ENCODE measurements at regions not wholly inside any gene's neighbourhood (a gene's known extent, or its start where the extent isn't known, plus 50 kb on each side); places are given as distances from the start of the nearest gene placed in this dataset.

DNA sequence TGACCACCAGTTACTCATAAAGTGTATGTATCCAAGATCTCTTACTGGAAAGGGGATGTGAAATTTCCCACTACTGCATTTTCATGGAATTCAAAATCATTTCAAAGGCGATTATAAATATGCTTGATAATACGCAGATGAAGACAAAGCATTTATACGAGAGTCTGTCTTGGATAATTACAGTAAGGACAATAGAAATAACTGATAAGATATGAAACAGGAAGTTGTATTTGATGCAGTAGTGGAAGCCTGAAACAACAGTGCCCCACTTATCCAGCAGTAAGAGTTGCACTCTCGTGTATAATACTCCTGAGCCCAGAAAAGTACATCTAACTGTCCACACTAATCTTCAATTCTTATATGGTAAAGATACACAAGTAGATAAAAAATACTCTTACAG lies 188.7 kb upstream of the POU5F2 start:
- H3K9me3 ChIP-seq (ENCODE audit: low read length) = no peaks in the 10 kb centered on the region
- no peaks in the 10 kb centered on the region for H3K27me3 ChIP-seq (ENCODE audit: control insufficient read depth in 1 of 2, insufficient read depth in 2 of 2, low read length in 2 of 2)
- no peak for DNase-seq (ENCODE audit: low spot score)
- no TSS peak for BruUV-seq (replicated peaks)
- no peak for ATAC-seq
- in situ Hi-C loops (cut with HindIII; ENCODE audit: extremely low pct_ligation_motif_present, low pct_unique_long_range_greater_than_20kb) (no loop called here), intact Hi-C loops (cut with micrococcal nuclease; ENCODE audit: unreplicated experiment) (no loop called here)
- no peaks in the 10 kb centered on the region for H3K36me3 ChIP-seq (replicated peaks in 1 of 2; ENCODE audit: control insufficient read depth in 1 of 2, insufficient read depth in 2 of 2, low read length in 2 of 2)
- no peak overlapping the region for H3K9ac ChIP-seq (ENCODE audit: insufficient read depth, low read depth, low read length)
- H3K4me3 ChIP-seq (replicated peaks in 1 of 3; ENCODE audit: insufficient read depth in 1 of 3, low read depth in 2 of 3, low read length in 3 of 3) = no peak overlapping the region
- no peaks in the 10 kb centered on the region for H3K4me1 ChIP-seq (ENCODE audit: insufficient read depth, low read length)
- H3K79me2 ChIP-seq (ENCODE audit: insufficient read depth, low read length) = no peaks in the 10 kb centered on the region
- no peak overlapping the region for H3K4me2 ChIP-seq (ENCODE audit: low read depth, low read length)
- ChIA-PET CTCF (ENCODE audit: low intra/inter-chr PET ratio, low total read pairs) (no interaction called here), POLR2A (no interaction called here)
- TF ChIP-seq ZNF782 (CRISPR knock-in tag; IDR thresholded peaks at IDR 0.05; ENCODE audit: borderline replicate concordance) = no peak
- TF ChIP-seq, protein P1, sequence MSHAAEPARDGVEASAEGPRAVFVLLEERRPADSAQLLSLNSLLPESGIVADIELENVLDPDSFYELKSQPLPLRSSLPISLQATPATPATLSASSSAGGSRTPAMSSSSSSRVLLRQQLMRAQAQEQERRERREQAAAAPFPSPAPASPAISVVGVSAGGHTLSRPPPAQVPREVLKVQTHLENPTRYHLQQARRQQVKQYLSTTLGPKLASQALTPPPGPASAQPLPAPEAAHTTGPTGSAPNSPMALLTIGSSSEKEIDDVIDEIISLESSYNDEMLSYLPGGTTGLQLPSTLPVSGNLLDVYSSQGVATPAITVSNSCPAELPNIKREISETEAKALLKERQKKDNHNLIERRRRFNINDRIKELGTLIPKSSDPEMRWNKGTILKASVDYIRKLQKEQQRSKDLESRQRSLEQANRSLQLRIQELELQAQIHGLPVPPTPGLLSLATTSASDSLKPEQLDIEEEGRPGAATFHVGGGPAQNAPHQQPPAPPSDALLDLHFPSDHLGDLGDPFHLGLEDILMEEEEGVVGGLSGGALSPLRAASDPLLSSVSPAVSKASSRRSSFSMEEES (CRISPR knock-in tag; IDR thresholded peaks at IDR 0.05) = no peak
- TF ChIP-seq ZNF607 (CRISPR knock-in tag; IDR thresholded peaks at IDR 0.05; ENCODE audit: borderline replicate concordance) = no peak
- TF ChIP-seq PRPF4 (IDR thresholded peaks at IDR 0.05; ENCODE audit: low read depth, low read length, poor library complexity, severe bottlenecking) = no peak
- TF ChIP-seq, protein P2, sequence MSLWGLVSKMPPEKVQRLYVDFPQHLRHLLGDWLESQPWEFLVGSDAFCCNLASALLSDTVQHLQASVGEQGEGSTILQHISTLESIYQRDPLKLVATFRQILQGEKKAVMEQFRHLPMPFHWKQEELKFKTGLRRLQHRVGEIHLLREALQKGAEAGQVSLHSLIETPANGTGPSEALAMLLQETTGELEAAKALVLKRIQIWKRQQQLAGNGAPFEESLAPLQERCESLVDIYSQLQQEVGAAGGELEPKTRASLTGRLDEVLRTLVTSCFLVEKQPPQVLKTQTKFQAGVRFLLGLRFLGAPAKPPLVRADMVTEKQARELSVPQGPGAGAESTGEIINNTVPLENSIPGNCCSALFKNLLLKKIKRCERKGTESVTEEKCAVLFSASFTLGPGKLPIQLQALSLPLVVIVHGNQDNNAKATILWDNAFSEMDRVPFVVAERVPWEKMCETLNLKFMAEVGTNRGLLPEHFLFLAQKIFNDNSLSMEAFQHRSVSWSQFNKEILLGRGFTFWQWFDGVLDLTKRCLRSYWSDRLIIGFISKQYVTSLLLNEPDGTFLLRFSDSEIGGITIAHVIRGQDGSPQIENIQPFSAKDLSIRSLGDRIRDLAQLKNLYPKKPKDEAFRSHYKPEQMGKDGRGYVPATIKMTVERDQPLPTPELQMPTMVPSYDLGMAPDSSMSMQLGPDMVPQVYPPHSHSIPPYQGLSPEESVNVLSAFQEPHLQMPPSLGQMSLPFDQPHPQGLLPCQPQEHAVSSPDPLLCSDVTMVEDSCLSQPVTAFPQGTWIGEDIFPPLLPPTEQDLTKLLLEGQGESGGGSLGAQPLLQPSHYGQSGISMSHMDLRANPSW (CRISPR knock-in tag; IDR thresholded peaks at IDR 0.05; ENCODE audit: borderline replicate concordance) = no peak
- no peak for TF ChIP-seq SIN3A (IDR thresholded peaks at IDR 0.05; ENCODE audit: borderline replicate concordance, low read depth, low read length)
- TF ChIP-seq SRF (IDR thresholded peaks at IDR 0.05; ENCODE audit: low read depth, low read length) = no peak
- no peak for TF ChIP-seq SRSF9 (IDR thresholded peaks at IDR 0.05; ENCODE audit: borderline replicate concordance, insufficient read depth, low read depth, low read length, poor library complexity, severe bottlenecking)
- WGBS (ENCODE audit: low lambda C conversion rate) = 96% methylated on average over 4 of the region's 4 CpGs
- no peak overlapping the region for H2AFZ ChIP-seq (ENCODE audit: low read length)
- no peak overlapping the region for H3K27ac ChIP-seq (ENCODE audit: extremely low read length, insufficient read depth, low read length)
- FAIRE-seq = no peak
- no peaks in the 10 kb centered on the region for H4K20me1 ChIP-seq (ENCODE audit: insufficient read depth, low read length)

Data from HepG2 (cell line).